Muscle of leg (tissue), 3 donors: ENCODE measurements at regions not wholly inside any gene's neighbourhood (a gene's known extent, or its start where the extent isn't known, plus 50 kb on each side); places are given as distances from the start of the nearest gene placed in this dataset.
"Not testable (repeated sequence)": the region's sequence is repeated elsewhere in the genome, so short reads cannot be mapped to it uniquely, and the experiment has no call there.

Source experiments
- DNase-seq: peaks from one replicate; pipeline ENCODE4 v3.0.0; 2013
- H3K27ac ChIP-seq: one replicate; pipeline ENCODE4 v1.5.1; 2013; ENCODE audit warnings: mild to moderate bottlenecking, low read length, control low read depth
- H3K27me3 ChIP-seq: one replicate; pipeline ENCODE4 v1.6.1; 2013; ENCODE audit warnings: low read length; ENCODE audit not compliant: control insufficient read depth, insufficient read depth
- H3K36me3 ChIP-seq: one replicate; pipeline ENCODE4 v1.6.1; 2013; ENCODE audit warnings: low read length; ENCODE audit not compliant: control insufficient read depth, insufficient read depth
- H3K4me1 ChIP-seq: one replicate; pipeline ENCODE4 v1.6.1; 2013; ENCODE audit warnings: low read length; ENCODE audit not compliant: control insufficient read depth, insufficient read depth
- H3K4me3 ChIP-seq: one replicate; pipeline ENCODE4 v1.5.1; 2013; ENCODE audit warnings: low read length, control low read depth
- H3K9me3 ChIP-seq: replicated peaks from 2 replicates; pipeline ENCODE4 v1.6.1; 2013; ENCODE audit warnings: low read depth, low read length; ENCODE audit not compliant: control insufficient read depth
- WGBS: methylation state at CpG from one replicate; pipeline ENCODE4 v1.1.5; 2013; ENCODE audit warnings: missing lambda C conversion rate; ENCODE audit not compliant: insufficient coverage; 5-methylcytosine and 5-hydroxymethylcytosine counted together

DNA sequence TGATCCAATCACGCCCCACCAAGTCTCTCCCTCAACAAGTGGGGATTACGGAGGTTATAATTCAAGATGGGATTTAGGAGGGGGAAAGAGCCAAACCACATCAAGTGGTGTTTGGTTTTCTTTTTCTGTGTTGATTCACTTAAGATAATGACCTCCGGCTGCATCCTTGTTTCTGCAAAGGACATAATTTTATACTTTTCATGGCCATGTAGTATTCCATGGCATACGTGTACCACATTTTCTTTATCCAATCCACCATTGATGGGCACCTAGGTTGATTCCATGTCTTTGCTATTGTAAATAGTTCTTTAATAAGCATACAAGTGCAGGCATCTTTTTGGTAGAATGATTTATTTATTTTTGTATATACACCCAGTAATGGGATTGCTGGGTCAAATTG lies 162.5 kb upstream of the JUN start:
- Histone ChIP-seq H3K36me3 (no peaks in the 10 kb centered on the region), H3K4me3 (no peak overlapping the region), H3K27ac (no peak overlapping the region), H3K9me3 (peaks cover 2% of the 10 kb centered on the region), H3K27me3 (no peaks in the 10 kb centered on the region), H3K4me1 (no peaks in the 10 kb centered on the region)
- DNase-seq, result no peak
- WGBS, result no CpG with 5 or more reads among the region's 4 CpGs

DNA sequence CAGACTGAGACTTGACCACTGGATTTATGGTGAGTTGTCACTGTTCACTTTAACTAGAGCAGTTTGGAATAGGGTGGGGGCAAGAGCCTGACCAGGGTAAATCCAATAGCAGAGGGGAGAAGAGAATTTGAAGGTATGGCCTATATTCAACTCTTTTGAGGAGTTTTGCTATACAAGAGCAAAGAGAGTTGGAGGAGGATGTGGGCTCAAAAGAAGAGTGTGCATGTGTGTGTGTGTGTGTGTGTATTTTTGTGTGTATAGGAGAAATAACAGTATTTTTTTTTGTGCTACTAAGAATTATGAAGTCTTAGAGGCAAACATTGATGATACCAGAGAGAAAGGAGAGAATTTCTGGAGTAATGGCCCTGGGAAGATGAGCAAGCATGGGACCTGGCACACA lies 164.8 kb upstream of the JUN start:
- peaks cover 2% of the 10 kb centered on the region for H3K9me3 ChIP-seq
- no peaks in the 10 kb centered on the region for H3K36me3 ChIP-seq
- H3K27me3 ChIP-seq, result no peaks in the 10 kb centered on the region
- DNase-seq, result no peak
- H3K27ac ChIP-seq, result no peak overlapping the region
- no peak overlapping the region for H3K4me3 ChIP-seq
- H3K4me1 ChIP-seq, result no peaks in the 10 kb centered on the region

DNA sequence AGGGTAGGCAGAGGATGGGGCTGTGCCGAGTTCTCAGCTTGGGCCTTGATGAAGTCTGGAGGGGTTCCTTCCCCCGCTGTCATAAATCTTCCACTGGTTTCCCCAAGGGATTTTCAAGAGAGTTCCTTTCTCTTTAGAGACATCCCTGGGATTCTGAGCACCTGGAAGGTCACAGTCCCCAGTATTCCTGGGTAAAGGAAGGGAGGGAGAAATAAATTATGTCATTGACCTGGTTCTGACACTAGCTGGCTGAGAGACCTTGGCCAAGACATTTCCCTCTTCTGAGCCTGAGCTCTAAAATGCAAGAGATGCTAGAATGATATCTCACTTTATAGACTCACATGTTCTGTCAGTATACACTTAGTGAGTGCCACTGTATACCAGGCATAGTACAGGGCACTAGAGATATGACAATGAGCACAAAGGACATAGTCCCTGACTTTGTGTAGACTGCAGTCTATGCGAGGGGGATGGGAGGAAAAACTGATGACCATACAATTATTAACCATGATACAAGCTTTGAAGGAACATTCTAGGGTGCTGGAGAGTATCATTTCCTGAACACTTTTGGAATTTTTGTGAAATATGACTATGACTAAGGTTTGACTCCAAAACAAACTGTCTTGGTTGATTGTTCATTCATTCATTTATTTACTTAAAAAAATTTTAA lies 165.8 kb upstream of the JUN start:
- Histone ChIP-seq H3K27ac (no peak overlapping the region), H3K4me1 (no peaks in the 10 kb centered on the region), H3K9me3 (peaks cover 2% of the 10 kb centered on the region), H3K36me3 (no peaks in the 10 kb centered on the region), H3K27me3 (no peaks in the 10 kb centered on the region), H3K4me3 (no peak overlapping the region)
- WGBS, result no CpG with 5 or more reads among the region's 3 CpGs
- no peak for DNase-seq

DNA sequence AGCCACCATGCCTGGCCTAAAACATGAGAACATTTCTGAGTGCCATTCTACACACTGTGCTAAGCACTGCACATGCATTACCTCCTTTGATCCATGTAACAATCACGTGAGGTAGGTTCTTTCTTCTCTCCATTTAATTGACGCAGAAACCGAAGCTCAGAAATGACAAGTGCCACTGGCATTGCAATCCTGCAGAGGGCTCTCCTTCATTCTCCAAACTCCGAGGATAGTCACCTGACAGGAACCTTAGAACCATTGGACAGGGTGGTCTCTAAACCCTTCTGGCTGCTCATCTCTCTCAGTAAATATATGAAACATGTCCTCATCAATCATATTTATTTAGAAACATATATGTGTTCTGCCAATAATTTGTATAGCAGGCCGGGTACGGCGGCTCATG lies 167.1 kb upstream of the JUN start:
- no peaks in the 10 kb centered on the region for H3K36me3 ChIP-seq
- peaks cover 2% of the 10 kb centered on the region for H3K9me3 ChIP-seq
- no peak overlapping the region for H3K4me3 ChIP-seq
- no peaks in the 10 kb centered on the region for H3K4me1 ChIP-seq
- DNase-seq, result no peak
- 60% methylated on average over 1 of the region's 7 CpGs for WGBS
- H3K27ac ChIP-seq, result no peak overlapping the region
- no peaks in the 10 kb centered on the region for H3K27me3 ChIP-seq

DNA sequence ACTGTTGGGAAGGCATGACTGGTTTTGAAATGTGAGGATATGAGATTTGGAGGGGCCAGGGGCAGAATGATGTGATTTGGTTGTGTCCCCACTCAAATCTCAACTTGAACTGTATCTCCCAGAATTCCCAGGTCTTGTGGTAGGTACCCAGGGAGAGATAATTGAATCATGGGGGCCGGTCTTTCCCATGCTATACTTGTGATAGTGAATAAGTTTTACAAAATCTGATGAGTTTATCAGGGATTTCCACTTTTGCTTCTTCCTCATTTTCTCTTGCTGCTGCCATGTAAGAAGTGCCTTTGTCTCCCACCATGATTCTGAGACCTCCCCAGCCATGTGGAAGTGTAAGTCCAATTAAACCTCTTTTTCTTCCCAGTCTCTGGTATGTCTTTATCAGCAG lies 170.1 kb upstream of the JUN start:
- not testable (repeated sequence) for H3K4me1 ChIP-seq, DNase-seq, H3K9me3 ChIP-seq, H3K36me3 ChIP-seq, H3K27me3 ChIP-seq, H3K4me3 ChIP-seq, H3K27ac ChIP-seq
- no CpG with 5 or more reads among the region's 1 CpG for WGBS

DNA sequence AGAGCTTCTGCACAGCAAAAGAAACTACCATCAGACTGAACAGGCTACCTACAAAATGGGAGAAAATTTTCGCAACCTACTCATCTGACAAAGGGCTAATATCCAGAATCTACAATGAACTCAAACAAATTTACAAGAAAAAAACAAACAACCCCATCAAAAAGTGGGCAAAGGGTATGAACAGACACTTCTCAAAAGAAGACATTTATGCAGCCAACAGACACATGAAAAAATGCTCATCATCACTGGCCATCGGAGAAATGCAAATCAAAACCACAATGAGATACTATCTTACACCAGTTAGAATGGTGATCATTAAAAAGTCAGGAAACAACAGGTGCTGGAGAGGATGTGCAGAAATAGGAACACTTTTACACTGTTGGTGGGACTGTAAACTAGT lies 179.4 kb upstream of the JUN start:
- not testable (repeated sequence) for H3K27me3 ChIP-seq, H3K4me1 ChIP-seq, H3K27ac ChIP-seq, H3K9me3 ChIP-seq, DNase-seq, H3K36me3 ChIP-seq, H3K4me3 ChIP-seq
- WGBS, result no CpG with 5 or more reads among the region's 2 CpGs

DNA sequence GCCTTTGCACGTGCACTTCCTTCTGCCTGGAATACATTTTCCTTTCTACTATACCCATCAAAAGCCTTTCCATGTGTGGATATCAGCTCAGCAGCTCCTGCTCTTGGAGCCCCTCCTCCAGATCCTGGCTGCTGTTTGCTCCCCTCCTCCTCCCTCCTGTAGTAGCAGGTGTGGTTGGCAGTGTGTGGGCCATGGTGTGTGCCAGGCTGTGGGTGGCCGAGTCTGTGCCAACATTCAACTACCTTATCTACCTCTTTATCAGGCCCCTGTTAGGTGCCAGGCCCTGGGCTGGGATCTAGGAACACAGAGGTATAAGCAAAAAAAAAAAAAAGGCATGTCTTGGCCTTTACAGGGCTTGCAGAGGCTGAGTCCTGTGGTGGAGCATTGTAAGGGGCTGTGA lies 180.6 kb upstream of the JUN start:
- Histone ChIP-seq H3K4me1 (peaks cover 9% of the 10 kb centered on the region), H3K36me3 (no peaks in the 10 kb centered on the region), H3K27me3 (no peaks in the 10 kb centered on the region), H3K4me3 (no peak overlapping the region), H3K9me3 (no peaks in the 10 kb centered on the region), H3K27ac (no peak overlapping the region)
- 50% methylated on average over 1 of the region's 2 CpGs for whole genome bisulfite sequencing
- DNase-seq, result no peak

DNA sequence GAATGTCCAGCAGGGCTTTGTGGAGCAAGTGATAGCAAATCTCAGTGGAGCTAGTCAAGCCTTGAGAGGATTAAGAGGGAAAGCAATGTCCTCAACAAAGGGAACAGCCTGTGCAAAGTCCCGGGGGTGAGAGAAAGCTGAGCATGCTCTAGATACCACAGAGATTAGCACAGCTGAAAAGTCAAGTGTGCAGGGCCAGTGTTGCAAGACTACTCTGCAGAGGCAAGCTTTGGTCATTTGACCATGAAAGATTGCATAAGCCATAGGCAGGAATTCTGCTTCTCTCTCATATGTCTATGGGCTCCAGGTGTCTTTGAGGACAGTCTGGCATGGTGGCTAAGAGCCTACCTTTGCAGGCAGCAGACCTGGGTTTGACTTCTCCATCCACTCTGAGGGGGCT lies 181.0 kb upstream of the JUN start:
- peaks cover 9% of the 10 kb centered on the region for H3K4me1 ChIP-seq
- DNase-seq, result no peak
- H3K27ac ChIP-seq, result no peak overlapping the region

DNA sequence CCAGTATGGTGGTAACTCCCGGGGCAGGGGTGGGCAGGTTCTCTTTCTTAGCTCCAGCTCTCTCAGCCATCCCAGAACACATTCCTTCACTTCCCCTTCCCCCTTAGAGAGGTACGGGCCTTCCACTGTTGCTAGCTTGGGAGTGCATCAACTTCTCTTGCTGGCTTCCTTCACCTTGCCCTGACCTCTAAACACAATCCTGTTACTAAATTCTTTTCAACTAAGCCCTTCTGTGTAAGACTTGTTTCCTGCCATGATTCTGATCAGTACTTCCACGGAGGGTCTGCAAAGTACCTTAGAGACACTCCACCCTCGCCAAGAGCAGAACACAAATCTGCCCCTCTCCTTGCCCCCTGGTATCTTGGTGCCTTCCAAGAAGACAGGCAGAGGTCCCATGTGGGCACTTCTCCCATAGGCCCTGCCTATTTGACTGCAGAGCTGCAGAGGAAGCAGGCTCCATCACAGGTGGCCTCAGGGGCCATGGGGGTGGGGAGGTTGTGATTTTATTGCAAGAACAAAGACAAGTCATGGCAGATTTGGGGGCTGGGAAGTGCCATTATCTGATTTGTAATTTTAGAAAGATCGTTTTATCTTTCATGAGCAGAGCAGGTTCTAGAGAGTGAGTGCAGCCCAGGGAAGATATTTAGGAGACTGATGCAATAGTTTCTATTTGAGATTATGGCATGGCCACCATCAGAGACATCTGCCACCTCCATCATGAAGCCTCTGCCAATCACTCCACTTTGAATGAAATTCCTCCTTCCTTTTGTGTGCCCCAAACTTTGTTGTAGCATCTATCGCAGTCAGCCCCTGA lies 182.5 kb upstream of the JUN start:
- 73% methylated on average over 4 of the region's 6 CpGs for WGBS
- Histone ChIP-seq H3K4me3 (no peak overlapping the region), H3K27me3 (no peaks in the 10 kb centered on the region), H3K36me3 (no peaks in the 10 kb centered on the region), H3K27ac (no peak overlapping the region), H3K9me3 (no peaks in the 10 kb centered on the region), H3K4me1 (peaks cover 9% of the 10 kb centered on the region)
- no peak for DNase-seq

More for the DNA sequence above, 181.0 kb upstream of the JUN start:
- Histone ChIP-seq H3K9me3 (no peaks in the 10 kb centered on the region), H3K36me3 (no peaks in the 10 kb centered on the region), H3K4me3 (no peak overlapping the region), H3K27me3 (no peaks in the 10 kb centered on the region)
- 43% methylated on average over 1 of the region's 1 CpG for WGBS

DNA sequence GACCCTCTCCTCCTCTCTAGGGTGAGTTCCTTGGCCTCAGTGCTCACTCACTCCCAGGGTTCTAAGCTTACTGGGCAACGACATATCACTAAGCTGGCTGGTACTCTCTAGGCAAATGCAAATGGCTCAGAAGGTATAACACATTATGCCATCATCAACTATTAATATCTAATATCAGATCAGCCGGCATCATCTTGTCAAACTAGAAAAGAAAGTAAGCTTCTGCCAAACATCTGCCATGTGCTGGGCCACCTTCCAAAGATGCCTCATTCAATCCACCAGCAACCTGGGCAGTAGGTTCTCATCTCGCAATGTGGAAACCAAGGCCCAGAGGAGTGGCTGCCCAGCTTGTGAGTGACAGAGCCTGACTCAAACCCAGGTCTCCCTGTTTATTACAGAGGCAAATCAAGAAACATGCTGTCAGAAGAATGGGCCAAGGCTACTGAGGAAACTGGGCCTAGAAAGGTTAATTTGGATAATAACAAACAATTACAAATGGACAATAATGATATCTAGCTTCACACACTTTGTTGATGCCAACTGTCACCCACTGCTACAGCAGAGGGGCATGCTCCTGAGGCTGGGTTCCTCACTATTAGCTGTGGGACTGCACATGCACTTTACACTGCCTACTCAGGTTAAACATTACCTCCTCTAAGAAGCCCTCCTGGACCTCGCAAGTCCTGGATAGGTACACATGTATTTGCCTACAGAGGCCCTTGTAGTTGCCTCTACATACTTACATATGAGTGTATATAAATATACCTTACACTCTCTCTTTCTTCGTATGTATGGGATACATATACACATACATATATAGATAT lies 183.3 kb upstream of the JUN start:
- Histone ChIP-seq H3K36me3 (no peaks in the 10 kb centered on the region), H3K4me1 (peaks cover 9% of the 10 kb centered on the region), H3K27me3 (no peaks in the 10 kb centered on the region), H3K9me3 (no peaks in the 10 kb centered on the region), H3K27ac (no peak overlapping the region), H3K4me3 (no peak overlapping the region)
- WGBS, result 100% methylated on average over 2 of the region's 5 CpGs
- DNase-seq, result no peak
